Activated T-helper 2 cell treated with anti-CD3 and anti-CD28 coated beads, Interferon-gamma antibody, Interleukin-2, Interleukin-4, amounts not matched to agents 10 μg/mL and 5 μg/mL and 100 μg/mL, durations not matched to agents 14 hours and 24 hours and 36 hours (primary cell): ENCODE measurements at regions not wholly inside any gene's neighbourhood (a gene's known extent, or its start where the extent isn't known, plus 50 kb on each side); places are given as distances from the start of the nearest gene placed in this dataset.

Experiments
- DNase-seq: peaks from one replicate; pipeline ENCODE4 v3.0.0; 2021; ENCODE audit warnings: low spot score
- H3K27ac Mint-ChIP-seq: one replicate; pipeline ENCODE4 v1.8.0; 2021; ENCODE audit warnings: mixed read lengths
- H3K27me3 Mint-ChIP-seq: one replicate; pipeline ENCODE4 v1.8.0; 2021; ENCODE audit warnings: low read depth, mixed read lengths
- H3K36me3 Mint-ChIP-seq: one replicate; pipeline ENCODE4 v1.8.0; 2021; ENCODE audit warnings: low read depth, mixed read lengths
- H3K4me1 Mint-ChIP-seq: one replicate; pipeline ENCODE4 v1.8.0; 2021; ENCODE audit warnings: low read depth, mixed read lengths
- H3K4me3 Mint-ChIP-seq: one replicate; pipeline ENCODE4 v1.8.0; 2021; ENCODE audit warnings: low read depth, mild to moderate bottlenecking, moderate library complexity, mixed read lengths
- H3K9me3 Mint-ChIP-seq: one replicate; pipeline ENCODE4 v1.8.0; 2021; ENCODE audit warnings: mixed read lengths
- intact Hi-C: fragments of 100-400 bp; cut with micrococcal nuclease; formaldehyde crosslinking; loops from one replicate; pipeline ENCODE4 v1.15.1; 2023

DNA sequence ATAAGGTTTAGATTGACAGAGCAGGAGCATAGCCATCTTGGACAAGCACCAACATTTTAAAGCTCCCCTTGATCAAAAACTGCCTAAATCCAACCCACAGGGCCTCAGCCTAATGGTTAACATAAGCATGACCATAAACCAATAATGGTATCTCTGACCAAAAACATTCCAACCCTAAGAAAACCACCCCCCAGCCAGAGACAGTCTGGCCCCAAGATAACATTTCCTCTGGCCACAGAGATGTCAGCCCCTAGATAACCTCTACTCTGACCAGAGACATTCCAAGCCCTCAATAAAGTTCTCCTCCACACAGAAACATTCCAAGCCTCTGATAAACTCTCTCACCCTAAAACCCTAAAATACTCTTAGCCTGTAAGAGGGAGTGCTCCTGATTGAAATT lies 164.4 kb downstream of the DDX3Y start:
- DNase-seq = no peak
- peaks cover 3% of the 10 kb centered on the region for H3K36me3 Mint-ChIP-seq
- intact Hi-C loops = no loop called here
- no peak overlapping the region for H3K4me3 Mint-ChIP-seq
- H3K27ac Mint-ChIP-seq = no peak overlapping the region
- H3K9me3 Mint-ChIP-seq = peaks cover 12% of the 10 kb centered on the region
- H3K27me3 Mint-ChIP-seq = no peaks in the 10 kb centered on the region
- H3K4me1 Mint-ChIP-seq = peaks cover 13% of the 10 kb centered on the region

DNA sequence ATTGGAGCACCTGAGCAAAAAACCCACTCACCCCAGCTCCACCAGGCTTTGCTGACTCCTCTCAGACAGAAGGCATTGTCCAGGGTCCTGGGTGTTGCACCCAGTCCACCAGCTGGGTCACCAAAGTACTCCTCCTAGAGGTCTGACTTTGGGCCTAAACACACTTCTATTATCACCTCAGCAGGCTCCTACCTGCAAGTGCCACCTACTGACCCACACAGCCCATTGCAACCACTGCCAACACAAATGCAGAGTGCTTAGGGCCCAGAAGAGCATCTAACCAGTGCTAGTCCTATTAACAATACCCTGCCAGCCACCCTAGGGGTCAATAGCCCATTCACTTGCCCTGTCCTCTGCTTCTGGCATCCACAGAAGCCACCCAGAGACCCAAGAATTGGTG lies 178.1 kb downstream of the DDX3Y start:
- no peak overlapping the region for H3K4me3 Mint-ChIP-seq
- intact Hi-C loops = no loop called here
- H3K4me1 Mint-ChIP-seq = peaks cover 15% of the 10 kb centered on the region
- DNase-seq = no peak
- no peak overlapping the region for H3K27ac Mint-ChIP-seq
- H3K27me3 Mint-ChIP-seq = no peaks in the 10 kb centered on the region
- no peaks in the 10 kb centered on the region for H3K9me3 Mint-ChIP-seq
- H3K36me3 Mint-ChIP-seq = peaks cover 3% of the 10 kb centered on the region

DNA sequence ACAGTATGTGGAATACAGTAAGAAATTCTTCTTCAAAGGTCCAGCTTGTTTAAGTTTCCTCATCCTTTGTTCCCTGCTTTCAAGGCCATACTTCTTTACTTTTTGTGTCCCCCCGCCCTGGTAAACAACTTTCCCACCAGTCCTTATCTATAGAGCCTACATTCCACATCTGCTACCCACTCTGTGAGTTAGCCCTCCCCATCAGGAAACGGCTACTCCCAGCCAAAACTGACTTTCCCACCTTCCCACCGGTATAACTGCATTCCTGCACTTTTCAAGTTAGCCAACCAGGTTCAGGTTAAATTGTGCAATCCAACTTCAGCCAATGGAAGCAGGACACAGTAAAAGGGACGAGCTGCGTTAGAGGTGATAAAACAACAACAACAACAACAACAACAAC lies 186.9 kb downstream of the DDX3Y start:
- no peak overlapping the region for H3K4me3 Mint-ChIP-seq
- no peaks in the 10 kb centered on the region for H3K27me3 Mint-ChIP-seq
- peaks cover 16% of the 10 kb centered on the region for H3K9me3 Mint-ChIP-seq
- H3K36me3 Mint-ChIP-seq = no peaks in the 10 kb centered on the region
- intact Hi-C loops = loop anchor here (5.0 to 10.0 kb wide), 3 partner anchors 74 to 253 kb away; no protein-coding TSS in a partner anchor
- H3K4me1 Mint-ChIP-seq = peaks cover 24% of the 10 kb centered on the region
- DNase-seq = no peak
- no peak overlapping the region for H3K27ac Mint-ChIP-seq

DNA sequence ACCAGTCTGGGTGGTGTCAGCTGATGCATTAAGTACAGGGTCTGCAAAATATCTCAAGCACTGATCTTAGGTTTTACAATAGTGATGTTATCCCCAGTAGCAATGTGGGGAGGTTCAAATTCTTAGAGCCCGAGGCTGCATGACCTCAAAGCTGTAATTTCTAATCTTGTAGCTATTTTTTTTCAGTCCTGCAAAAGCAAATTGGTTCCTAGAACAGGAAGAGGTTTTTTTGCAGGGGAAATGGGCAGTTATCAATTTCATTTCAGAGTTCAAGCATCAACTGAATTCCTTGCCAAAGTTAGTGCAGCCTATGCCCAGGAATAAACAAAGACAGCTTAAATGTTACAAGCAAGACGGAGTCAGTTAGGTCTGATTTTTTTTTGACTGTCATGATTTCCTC lies 188.3 kb downstream of the DDX3Y start:
- Mint-ChIP-seq H3K27me3 (no peaks in the 10 kb centered on the region), H3K4me1 (peaks cover 24% of the 10 kb centered on the region)

DNA sequence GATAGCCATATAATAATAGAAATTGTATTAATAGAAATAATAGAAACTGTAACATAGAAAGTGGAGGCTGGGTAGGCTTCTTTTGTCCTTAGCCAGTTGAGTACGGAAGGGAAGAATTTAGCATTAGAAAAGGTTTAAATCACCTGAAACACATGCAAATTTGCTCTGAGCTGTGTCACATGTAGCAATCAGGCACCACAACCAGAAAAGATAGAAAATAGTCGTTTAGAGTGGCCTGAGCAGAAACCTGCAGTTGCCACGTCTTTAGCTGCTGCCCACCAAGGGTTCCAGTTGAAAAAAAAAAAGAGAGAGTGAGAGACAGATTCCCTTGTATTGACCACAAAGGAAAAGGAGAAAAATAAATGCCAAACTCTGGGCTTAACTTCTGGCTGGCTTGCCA lies 188.8 kb downstream of the DDX3Y start:
- H3K36me3 Mint-ChIP-seq = no peaks in the 10 kb centered on the region
- intact Hi-C loops = loop anchor here (5.0 to 10.0 kb wide), 3 partner anchors 76 to 251 kb away; no protein-coding TSS in a partner anchor
- DNase-seq = no peak
- peak overlapping the region; percentile 14 for H3K4me3 Mint-ChIP-seq
- peaks cover 24% of the 10 kb centered on the region for H3K4me1 Mint-ChIP-seq
- H3K27me3 Mint-ChIP-seq = no peaks in the 10 kb centered on the region
- H3K27ac Mint-ChIP-seq = peak overlapping the region; percentile 76
- H3K9me3 Mint-ChIP-seq = peaks cover 12% of the 10 kb centered on the region

More for the DNA sequence above, 188.3 kb downstream of the DDX3Y start:
- Mint-ChIP-seq H3K36me3 (no peaks in the 10 kb centered on the region), H3K4me3 (no peak overlapping the region), H3K9me3 (peaks cover 15% of the 10 kb centered on the region), H3K27ac (no peak overlapping the region)
- intact Hi-C loops = loop anchor here (5.0 to 10.0 kb wide), 3 partner anchors 76 to 252 kb away; no protein-coding TSS in a partner anchor
- DNase-seq = no peak

DNA sequence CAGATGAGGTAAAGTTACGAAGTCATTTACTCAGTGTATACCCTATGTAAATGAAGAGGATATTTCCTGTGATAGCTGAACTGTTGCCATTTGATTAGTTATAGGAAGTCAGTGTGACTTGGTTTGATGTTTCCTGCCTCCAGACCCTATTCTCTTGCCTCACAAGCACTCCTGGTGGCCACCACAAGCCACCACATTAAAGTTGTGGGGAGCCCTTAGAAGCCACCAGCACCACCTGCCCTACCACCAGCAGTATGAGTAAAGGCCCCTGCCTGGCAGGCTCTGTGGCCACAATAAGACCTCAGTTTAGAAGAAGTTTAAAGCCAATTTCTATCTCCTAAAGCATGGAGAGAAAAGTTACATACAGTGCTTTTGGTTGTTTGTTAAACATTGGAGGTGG lies 189.7 kb downstream of the DDX3Y start:
- Mint-ChIP-seq H3K27ac (peak overlapping the region; percentile 44), H3K36me3 (no peaks in the 10 kb centered on the region), H3K27me3 (no peaks in the 10 kb centered on the region), H3K4me1 (peaks cover 24% of the 10 kb centered on the region), H3K9me3 (peaks cover 2% of the 10 kb centered on the region), H3K4me3 (no peak overlapping the region)
- DNase-seq = peak; percentile 50
- intact Hi-C loops = loop anchor here (5.0 to 10.0 kb wide), 3 partner anchors 77 to 250 kb away; no protein-coding TSS in a partner anchor

DNA sequence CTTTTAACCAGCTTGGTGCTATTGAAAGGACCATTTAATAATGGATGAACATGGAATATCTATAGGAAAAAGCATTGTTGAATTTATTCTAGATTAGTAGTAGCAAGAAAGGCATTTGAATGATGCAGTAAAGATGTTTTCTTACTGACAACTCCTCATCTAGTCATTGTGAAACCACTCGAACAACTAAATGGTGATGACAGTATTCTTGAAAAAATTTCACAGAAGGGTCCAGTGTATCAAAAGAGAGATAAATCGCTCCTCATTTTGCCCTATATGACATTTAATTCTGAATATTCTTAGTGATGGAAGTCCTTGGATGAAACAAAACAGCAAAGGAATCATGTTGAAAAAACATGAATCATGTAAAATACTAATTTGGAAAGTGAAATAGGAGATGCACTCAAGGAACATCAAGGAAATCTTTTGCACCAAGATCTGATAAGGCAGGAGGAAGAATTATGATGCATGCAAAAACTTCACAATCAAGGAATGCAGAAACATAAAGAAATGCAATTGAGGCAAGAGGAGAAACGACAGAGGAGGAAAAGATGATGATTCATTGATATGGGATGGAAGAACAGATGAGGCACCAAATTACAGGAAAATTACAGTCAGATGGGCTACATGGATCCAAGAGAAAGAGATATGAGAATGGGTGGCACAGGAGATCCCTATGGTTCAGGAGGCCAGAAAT lies 190.4 kb downstream of the DDX3Y start:
- intact Hi-C loops = loop anchor here (5.0 to 10.0 kb wide), 4 partner anchors 47 to 250 kb away; no protein-coding TSS in a partner anchor
- Mint-ChIP-seq H3K4me3 (no peak overlapping the region), H3K27ac (peak overlapping the region; percentile 44), H3K27me3 (no peaks in the 10 kb centered on the region), H3K4me1 (peaks cover 24% of the 10 kb centered on the region), H3K36me3 (no peaks in the 10 kb centered on the region), H3K9me3 (no peaks in the 10 kb centered on the region)
- no peak for DNase-seq

DNA sequence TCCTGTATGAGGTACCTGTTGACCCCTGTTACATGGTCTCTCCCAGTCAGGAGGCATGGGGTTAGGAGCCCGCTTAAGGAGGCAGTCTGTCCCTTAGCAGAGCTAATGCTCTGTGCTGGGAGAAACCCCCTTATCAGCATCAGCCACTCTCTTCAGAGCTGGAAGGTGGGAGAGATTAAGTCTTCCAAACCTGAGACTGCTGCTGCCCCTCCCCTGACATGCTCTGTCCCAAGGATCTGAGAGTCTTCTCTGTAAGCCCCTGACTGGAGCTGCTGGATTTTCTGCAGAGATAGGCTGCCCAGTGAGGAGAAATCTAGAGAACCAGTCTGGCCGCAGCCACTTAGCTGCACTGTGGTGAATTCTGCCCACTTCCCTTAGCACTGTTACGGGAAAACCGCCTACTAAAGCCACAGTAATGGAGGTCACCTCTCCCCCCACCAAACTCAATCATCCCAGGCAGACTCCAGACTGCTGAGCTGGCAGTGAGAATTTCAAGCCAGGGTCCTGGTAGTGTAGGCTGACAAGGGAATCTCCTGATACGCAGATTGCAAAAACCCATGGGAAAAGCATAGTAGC lies 222.3 kb downstream of the DDX3Y start:
- H3K27ac Mint-ChIP-seq = no peak overlapping the region
- no peak overlapping the region for H3K4me3 Mint-ChIP-seq
- H3K9me3 Mint-ChIP-seq = no peaks in the 10 kb centered on the region
- no peak for DNase-seq
- H3K27me3 Mint-ChIP-seq = peaks cover 3% of the 10 kb centered on the region
- no peaks in the 10 kb centered on the region for H3K36me3 Mint-ChIP-seq
- intact Hi-C loops = no loop called here
- H3K4me1 Mint-ChIP-seq = peaks cover 6% of the 10 kb centered on the region

DNA sequence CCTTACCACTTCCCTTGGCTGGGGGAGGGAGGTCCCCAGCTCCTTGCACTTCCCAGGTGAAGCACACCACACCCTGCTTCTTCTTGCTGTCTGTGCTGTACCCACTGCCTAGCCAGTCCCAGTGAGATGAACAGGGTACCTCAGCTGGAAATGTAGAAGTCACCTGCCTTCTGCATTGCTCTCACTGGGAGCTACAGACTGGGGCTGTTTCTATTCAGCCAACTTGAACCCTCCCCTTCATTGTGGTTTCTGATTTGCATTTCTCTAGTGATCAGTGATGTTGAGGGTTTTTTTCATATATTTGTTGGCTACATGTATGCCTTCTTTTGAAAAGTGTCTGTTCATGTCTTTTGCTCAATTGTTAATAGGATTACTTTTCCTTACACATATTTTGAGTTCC lies 222.8 kb downstream of the DDX3Y start:
- DNase-seq = no peak
- Mint-ChIP-seq H3K36me3 (no peaks in the 10 kb centered on the region), H3K27ac (no peak overlapping the region), H3K9me3 (no peaks in the 10 kb centered on the region), H3K4me3 (no peak overlapping the region), H3K4me1 (peaks cover 6% of the 10 kb centered on the region), H3K27me3 (peaks cover 3% of the 10 kb centered on the region)
- intact Hi-C loops = no loop called here

DNA sequence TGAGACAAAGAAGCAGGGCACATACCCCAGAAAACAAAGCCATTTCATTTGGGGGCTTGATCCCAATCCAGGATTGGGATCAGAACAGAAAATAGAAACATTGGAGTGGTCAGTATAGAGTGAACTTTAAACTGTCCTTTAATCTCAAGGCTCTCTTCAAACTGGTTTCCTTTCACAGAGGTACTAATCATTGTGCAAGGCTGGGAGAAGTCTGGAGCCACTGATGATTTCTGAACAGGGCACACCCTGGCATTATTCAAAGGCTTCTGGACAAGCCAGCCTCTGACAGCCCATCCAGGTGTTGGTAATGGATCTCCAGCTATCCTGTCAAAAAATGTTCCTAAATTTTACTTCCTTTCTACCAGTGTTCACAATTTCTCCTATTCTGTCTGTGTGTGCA lies 244.5 kb downstream of the DDX3Y start:
- Mint-ChIP-seq H3K4me1 (peaks cover 4% of the 10 kb centered on the region), H3K27me3 (no peaks in the 10 kb centered on the region), H3K36me3 (no peaks in the 10 kb centered on the region), H3K4me3 (peak overlapping the region; percentile 69), H3K27ac (peak overlapping the region; percentile 21), H3K9me3 (no peaks in the 10 kb centered on the region)
- DNase-seq = no peak
- intact Hi-C loops = loop anchor here (10.0 kb wide), 1 partner anchor 1196 kb away; no protein-coding TSS in a partner anchor

DNA sequence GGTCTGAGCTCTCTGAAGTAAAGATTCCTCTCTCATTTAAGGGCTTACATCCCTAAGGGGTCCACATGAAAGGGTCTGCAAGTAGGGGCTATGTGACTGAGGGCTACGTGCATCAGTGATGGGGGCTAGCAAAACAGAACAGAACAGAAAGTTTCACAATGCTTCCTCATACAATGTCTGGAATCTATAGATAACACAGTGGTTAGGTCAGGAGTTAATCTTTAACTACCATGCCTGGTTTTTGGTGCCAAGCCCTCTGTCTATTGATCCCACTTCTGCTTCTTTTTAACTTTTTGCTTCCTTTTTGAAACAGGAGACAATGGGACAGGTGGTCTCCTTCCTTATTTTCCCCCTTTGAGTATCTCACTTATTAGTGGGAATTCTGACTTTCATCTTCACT lies 263.0 kb downstream of the DDX3Y start:
- Mint-ChIP-seq H3K36me3 (no peaks in the 10 kb centered on the region), H3K9me3 (peaks cover 5% of the 10 kb centered on the region), H3K27ac (no peak overlapping the region), H3K4me1 (peaks cover 7% of the 10 kb centered on the region), H3K4me3 (no peak overlapping the region), H3K27me3 (no peaks in the 10 kb centered on the region)
- DNase-seq = no peak
- intact Hi-C loops = no loop called here

DNA sequence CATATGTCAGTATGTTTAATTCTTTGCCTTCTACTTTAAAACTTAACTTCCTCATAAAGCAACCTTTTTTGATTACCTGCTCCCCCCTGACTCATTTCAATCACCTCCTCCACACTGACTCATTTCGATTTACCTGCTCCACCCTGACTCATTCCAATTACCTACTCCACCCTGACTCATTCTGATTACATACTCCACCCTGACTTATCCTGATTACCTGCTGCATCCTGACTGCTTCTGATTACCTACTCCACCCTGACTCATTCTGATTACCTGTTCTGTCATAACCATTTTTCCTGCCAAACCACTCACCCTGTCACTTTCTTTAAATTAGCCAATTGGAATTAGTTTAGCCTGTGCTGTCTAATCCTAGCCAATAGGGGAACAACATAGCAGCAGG lies 263.6 kb downstream of the DDX3Y start:
- DNase-seq = no peak
- no peak overlapping the region for H3K4me3 Mint-ChIP-seq
- H3K4me1 Mint-ChIP-seq = peaks cover 7% of the 10 kb centered on the region
- intact Hi-C loops = no loop called here
- H3K27ac Mint-ChIP-seq = peak overlapping the region; percentile 2
- peaks cover 1% of the 10 kb centered on the region for H3K9me3 Mint-ChIP-seq
- H3K36me3 Mint-ChIP-seq = no peaks in the 10 kb centered on the region
- no peaks in the 10 kb centered on the region for H3K27me3 Mint-ChIP-seq
